Thyroid gland (tissue), 4 donors: ENCODE measurements at regions not wholly inside any gene's neighbourhood (a gene's known extent, or its start where the extent isn't known, plus 50 kb on each side); places are given as distances from the start of the nearest gene placed in this dataset.

ENCODE experiments used
- CTCF ChIP-seq, 6 experiments: fragments of 200-600 bp in 3 of 6; fragments of 450-650 bp in 3 of 6; sonication (generic) in 3 of 6; IDR thresholded peaks; one replicate each; pipeline ENCODE4 v1.5.1; 2016 to 2019; ENCODE audit warnings: antibody characterized with exemption in 6 of 6, mild to moderate bottlenecking in 2 of 6, inconsistent platforms in 1 of 6, moderate library complexity in 1 of 6
- POLR2A ChIP-seq, 2 donors: fragments of 450-650 bp; IDR thresholded peaks; one replicate each; pipeline ENCODE4 v1.6.1; 2017; ENCODE audit warnings: antibody characterized with exemption in 2 of 2, mild to moderate bottlenecking in 2 of 2, moderate library complexity in 1 of 2

DNA sequence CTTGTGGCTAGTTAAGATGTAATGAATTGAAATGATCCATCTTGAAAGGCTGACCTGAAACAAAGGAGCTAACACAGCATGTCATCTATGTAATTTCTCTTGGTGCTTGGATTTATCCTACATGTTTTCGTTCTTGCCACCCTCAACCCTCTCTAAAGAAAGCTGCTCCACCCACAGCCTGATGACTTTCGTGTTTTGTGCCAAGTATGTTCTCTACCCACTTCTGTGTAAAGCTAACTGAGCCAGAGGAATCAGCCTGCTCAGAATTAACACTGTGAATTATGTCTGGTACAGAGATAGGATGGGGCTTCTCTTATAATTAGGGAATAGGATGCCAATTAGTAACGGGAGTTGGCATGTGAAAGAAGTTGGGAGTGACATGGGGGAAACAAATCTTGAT lies 67.9 kb upstream of the MLIP start:
- TF ChIP-seq CTCF (IDR thresholded peaks at IDR 0.05) (no peak), POLR2A (IDR thresholded peaks at IDR 0.05) (no peak)
